GM19324 (cell line): ENCODE measurements at regions not wholly inside any gene's neighbourhood (a gene's known extent, or its start where the extent isn't known, plus 50 kb on each side); places are given as distances from the start of the nearest gene placed in this dataset.

Source experiments
- ATAC-seq: cut with Tn5 transposase; IDR thresholded peaks from one replicate; pipeline ENCODE4 v1.9.1; 2021; ENCODE audit warnings: mild to moderate bottlenecking, moderate library complexity; ENCODE audit not compliant: unreplicated experiment, low FRiP score

DNA sequence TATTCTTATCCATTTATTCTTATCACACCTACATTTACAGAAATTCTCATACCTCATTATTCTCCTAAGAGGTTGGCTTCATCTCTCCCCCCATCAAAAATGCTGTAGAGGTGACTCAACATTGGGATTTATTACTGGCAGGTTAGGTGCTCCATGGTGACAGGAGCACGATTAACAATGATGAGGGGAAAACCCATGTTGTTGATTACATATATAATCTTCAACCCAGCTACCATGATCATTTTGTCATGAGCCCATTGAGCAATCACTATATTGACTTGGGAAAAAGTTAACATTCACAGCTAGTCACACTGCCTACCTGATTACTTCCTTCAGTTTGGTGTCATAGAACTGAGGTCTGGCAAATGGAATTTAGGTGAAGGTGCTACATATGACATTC lies 712.1 kb upstream of the CHRM3 start:
- no peak for ATAC-seq

DNA sequence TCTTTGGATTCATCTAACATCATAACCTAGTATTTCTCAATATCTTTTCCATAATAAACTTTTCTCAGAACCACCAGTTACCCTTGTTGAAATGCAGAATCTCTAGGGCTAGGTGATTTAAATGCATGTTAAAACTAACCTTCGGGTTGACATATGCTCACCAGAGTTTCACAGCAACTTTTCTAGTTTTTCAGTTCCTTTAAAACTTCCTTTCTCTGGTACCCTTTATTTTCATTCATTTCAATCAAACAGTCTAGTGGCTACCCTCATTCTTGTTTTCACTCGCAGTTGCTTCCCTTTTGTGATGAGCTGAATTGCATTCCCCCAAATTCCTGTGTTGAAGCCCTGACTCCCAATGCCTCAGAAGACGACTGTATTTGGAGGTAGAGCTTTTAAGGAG lies 712.8 kb upstream of the CHRM3 start:
- ATAC-seq: no peak

DNA sequence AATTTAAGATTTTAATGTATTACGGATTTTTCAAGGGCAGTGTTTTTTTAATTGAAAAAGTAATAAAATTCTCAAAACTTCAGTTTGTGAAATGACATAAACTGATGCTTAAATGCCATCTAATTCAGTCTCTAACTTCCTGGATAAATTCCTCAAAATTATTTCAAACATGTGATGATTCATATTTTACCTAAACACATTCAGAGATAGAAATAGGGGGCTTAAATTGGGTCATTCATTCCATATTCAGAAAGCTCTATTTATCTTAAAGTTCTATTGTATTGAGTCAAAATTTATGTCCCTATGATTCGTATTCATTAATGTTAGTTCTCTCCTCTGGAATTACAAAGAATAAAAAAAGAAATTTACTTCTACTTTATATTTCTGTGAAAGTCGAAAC lies 713.6 kb upstream of the CHRM3 start:
- ATAC-seq: no peak

DNA sequence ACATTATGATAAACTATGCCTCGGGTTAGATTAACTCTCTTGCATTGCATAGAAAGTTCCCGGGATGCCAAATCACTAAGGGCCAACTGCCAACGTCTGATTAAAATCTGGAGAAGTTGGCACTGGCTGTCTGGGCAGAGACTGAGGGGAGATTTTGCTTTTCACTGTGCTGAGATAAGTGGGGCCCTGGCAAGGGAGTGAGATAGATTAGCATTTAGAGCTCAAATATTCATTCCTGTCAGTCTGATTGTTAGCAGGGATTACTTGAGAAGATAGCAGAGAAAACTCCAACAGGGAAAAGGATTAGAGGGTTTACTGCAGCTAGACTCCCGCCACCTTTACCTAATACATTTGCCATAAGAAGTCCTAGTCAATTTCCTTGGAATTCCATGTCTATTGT lies 714.1 kb upstream of the CHRM3 start:
- ATAC-seq: no peak

DNA sequence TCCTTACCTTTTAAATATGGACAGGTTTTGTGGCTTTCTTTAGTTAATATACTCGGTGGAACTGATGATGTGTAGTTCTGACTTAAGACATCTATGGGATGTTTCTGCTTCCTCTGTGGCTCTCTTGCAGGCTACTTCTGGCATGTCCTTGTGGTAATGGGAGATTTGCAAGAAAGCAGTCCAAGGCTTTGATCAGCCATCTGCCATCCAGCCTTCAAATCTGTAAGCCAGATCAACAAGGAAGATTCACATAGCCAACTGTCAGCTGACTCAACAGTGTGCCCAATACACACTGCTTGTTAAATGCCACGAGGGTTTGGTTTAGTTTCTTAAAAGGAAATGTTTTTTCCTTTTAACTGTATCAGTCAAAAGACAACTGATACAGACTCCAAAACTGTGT lies 722.2 kb upstream of the CHRM3 start:
- no peak for ATAC-seq

DNA sequence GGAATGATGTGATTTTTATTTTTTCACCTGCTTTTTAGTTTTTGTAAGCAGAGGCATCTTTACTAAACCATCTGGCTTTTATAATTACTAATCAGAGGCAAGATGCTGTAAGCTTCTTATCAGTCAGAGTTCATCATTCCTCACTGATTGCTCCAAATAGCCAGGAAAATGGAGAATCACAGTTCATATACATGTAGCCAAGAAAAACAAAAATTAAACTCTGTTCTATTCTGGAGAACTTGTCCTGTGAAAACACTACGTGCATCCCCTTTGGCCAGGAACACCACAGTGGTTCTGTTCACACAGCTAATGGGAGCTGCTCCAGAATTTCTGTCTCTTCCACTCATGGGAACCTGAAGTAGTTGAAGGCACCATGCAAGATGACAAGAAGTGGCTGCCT lies 725.5 kb upstream of the CHRM3 start:
- ATAC-seq: no peak

DNA sequence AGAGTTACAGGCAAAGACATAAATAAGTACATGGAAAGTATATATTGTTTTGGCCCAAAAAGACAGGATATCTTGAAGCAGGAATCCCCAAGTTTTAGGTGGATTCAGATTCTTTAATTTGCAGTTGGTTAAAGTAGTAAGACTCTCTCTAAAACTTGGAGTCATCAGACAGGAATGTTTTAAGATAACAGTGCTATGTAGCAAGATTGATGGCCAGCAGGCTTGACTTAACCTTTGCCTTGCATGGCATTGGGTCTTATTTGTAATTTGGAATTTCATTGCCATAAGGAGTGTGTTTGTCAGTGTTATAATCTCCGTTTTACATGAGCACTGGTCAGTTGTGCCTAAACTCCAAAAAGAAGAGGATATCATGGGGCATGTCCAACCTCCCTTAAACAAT lies 727.6 kb upstream of the CHRM3 start:
- no peak for ATAC-seq

DNA sequence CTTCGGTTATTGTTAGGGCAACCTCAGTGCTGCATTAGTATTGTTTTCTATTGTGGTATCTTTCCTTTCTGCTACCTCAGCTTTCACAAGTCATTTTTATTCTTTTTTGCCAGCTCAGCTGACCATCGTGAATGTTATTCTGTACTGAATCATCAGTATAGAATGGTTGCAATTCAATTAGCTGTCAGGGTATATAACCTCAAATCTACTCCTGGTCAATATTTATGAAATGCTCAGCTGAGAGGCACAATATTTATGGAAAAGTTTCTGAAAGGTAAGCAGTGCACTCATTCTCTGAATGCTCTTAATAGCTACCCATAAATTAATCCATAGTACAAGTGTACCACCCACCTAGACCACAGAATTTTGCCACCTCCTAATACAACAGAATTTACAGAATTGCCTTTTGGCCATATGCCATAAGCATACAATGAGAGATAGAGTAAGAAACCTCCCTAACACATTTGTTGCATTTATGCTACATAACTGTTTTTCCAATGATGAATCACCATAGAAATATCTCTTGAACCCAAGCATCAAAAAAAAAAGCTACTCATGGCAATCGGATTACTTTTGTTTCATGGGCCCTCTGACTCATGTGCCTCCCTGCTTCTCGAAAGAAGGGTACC lies 732.6 kb upstream of the CHRM3 start:
- no peak for ATAC-seq

DNA sequence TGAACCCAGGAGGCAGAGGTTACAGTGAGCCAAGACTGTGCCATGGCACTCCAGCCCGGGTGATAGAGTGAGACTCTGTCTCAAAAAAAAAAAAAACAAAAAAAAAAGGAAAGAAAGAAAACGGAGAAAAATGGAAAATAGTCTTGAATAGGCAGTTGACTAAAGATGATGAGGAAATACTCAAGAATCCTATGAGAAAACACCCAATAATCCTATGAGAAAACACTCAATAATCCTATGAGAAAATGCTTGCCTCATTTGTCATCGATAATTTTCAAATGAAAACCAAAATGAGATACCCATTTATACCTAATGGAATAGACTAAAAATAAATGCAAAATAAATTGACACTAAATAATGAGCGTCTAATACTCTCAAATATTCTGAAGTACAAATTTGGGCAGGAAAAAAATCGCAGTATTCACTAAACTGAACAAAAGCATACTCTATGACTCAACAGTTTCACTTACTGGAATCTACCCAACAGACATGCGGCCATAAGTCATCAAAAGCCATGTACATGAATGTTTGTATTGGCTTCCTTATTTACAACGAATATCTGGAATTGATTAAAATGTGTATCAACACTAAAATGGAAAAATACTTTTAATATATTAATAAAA lies 733.9 kb upstream of the CHRM3 start:
- ATAC-seq: no peak

DNA sequence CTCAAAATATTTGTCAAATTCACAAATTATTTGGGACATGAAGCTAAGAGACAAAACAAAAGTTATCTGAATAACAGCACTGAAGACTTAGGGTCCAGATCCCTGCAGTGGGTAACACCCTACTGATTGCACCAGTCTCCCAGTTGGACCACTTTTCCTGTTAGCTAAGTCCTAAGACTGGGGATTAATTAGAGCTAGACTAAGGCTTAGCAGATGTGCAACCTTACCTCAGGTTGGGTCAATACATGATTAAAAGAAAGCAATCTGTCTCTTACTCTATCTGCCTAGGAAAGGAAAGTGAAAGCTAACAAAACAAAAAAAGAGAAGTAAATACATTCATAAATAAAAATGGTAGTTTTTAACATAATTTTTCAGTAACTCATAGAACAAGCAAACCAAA lies 737.2 kb upstream of the CHRM3 start:
- ATAC-seq: no peak

DNA sequence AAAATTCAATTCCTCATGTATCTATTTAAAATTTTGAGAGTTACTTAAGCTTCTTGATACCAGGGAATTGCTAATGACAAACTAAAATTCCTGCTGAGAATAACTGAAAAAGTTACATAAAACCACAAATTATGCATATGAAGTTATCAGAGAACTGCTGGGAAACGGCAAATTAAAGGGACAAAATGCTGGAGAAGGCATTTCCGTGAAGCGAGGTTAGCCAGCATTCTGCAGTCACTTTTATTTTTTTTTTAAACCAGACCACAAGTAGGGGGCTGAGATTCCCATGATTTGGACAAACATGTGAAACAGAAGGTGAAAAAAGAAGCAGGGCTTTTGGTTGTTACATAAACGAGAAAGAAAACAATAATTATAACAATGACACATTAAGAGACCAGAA lies 737.6 kb upstream of the CHRM3 start:
- ATAC-seq: no peak

DNA sequence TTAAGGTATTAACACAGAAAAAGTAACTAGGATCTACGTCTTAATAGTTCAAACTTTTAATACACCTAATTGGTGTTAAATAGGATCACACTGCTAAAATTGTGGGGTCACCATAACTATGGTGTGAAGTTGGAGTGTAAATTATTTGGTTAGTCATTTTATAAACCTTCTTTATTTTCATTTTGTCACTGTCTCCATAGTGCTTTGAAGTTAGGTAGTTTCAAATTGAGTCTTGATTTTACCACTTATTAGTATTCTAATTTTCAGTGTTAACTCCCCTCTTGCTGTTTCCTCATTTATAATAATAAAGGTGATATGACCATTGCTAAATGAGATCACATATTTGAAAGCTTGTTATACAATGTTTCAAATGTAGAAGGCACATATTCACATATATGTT lies 738.1 kb upstream of the CHRM3 start:
- ATAC-seq: no peak

DNA sequence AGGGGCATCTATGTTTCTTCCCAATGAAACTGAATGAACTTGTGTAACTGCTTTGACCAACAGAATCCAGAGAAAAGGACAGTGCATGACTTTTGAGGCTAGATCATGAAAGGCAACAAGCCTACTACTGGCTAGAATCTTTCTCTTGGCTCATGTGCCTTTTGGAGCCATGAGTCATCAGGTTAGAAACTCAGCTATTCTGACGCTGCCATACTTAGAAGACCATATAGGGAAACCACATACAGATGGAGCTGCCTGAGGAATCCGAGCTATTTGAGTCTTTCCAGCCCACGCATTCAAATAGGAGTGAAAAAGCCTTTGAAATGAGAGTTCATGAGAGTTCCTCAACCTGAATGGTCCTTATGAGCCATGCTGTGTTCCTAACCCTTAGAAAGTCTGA lies 738.5 kb upstream of the CHRM3 start:
- ATAC-seq: no peak

DNA sequence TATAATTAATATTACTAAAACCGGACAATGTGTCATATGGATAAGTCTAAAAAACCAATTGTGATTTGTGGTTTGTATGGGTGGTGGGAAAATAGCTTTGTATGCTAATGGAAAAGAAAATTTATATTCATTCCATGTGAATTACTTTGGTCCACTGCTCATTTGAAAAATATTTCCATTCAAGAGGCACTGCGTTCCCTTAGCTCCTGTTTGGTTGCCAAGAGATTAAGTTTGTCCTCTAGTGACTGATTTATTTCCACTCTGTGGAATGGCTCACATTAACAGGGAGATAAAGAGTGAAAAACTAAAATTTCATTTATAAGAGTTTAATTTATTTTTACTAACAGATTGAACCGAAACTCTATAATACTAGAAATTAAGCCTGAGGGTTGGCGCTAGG lies 744.1 kb upstream of the CHRM3 start:
- no peak for ATAC-seq

DNA sequence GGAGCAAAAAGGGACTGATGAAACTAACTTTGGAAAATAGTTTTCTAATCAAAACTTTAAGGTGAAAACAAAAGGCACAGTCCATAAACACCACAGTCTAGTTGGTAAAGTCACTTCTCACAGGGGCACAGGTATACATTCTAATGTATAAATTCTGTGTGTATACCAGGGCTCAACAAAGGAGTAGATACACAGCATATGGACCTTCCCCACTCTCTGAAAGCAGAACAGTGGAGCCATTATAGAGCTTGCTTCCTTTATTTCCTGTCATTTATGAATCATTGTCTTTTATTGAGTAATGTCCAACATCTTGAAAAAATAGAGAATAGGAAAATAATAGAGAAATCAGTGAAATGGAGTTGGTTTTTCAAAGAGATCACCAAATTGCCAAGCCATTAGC lies 746.5 kb upstream of the CHRM3 start:
- ATAC-seq: no peak

DNA sequence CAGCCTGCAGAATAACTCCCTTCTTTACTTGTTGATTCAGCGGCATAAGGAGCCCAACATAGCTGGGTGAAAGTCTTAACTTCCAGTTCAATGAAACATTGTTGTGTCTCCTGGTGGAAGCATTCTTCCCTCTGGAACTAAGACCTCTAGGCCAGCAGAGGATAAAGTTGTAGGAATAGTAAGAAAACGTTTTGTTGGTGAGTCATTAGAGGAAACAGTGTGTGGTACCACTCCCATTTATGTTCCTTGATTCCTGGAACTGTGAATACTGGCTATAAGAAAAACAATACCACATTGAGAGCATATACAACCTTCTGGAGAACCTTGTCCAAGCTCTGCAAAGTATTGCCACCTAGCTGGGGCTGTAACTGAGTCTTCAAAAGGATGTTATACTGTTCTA lies 737.4 kb upstream of the ZP4 start:
- no peak for ATAC-seq

DNA sequence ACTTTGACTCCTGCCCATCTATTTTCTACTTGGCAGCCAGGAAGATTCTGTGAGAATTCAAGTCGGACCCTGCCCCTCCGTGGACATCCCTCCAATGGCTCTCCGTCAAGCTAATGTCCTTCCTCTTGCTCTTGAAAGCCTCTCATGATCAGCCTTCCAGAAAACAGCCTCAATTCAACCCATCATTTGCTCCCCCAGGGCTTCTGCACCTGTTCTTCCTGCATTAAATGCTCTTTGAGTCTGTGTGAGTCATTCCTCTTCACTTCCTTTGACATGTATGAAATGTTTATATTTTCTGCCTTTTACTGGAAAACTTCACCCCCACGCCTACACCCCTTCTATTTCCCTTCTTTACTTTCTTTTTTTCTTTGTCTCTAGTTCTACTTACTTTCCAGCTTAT lies 734.1 kb upstream of the ZP4 start:
- no peak for ATAC-seq

DNA sequence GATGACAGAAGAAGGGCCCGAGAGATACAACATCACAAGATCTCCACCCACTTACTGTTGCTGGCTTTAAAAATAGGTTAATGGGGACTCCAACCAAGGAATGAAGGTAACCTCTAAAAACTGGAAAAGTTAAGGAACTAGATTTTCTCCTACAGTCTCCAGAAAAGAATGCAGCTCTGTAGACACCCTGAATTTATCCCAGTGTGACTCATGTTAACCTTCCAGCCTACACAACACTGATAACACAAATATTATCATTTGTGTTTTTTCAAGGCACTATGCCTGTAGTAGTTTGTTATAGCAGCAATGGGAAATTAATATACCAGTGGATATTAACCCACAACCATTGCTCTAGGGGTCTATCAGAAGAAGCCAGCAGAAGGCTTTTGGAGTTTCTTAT lies 730.7 kb upstream of the ZP4 start:
- no peak for ATAC-seq

DNA sequence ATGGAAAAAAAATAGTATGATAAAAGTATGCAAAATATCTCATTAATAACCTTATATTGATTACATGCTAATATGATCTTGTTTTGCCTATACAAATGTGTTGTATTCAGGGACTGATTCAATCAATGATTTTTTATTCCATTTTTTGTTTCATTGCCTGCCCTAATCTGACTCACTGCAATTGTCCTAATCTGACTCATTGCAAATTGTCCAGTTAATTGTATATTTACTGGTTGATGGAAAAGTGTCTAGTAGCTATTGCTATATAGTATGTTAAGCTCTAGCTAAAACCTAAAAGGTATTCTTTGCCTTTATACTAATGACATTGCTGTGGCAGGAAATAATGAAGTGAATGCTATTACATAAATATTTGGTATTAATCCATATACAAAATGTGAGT lies 728.9 kb upstream of the ZP4 start:
- ATAC-seq: no peak

DNA sequence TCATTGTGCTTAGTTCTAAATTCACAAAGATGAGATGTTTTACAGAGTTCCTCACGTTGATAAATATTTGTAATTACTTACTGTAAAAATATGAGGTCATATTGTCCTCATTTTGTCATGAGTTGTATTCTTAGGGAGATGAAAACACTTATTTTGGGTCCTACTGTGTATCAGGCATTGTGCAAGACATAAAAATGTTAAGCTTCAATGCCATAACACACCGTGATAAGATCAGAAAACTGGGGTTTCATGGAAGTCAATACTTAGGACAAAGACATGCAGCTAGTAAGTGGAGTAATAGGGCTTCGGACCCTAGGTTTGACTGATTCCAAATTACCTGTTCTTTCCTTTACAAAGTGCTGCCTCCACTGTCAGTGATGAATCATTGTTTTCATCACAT lies 720.7 kb upstream of the ZP4 start:
- ATAC-seq: no peak

DNA sequence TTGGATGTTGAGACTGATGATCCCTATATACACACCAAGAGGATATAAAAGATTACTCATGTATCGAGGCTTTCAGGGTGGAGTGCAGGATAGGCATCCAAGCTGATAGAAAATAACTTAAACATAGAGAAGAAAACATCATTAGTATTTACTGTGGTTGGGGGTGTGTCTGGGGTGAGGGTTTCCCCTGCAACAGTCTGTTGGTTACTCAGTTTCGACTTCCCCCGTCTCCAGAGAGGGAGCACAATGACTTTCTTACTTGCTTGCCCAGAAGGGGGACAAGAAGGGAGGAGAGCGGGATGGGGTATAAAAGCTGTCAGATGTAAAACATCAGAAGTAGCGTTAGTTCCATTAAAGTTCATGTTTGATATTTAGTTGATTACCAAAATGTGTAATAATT lies 717.4 kb upstream of the ZP4 start:
- no peak for ATAC-seq

DNA sequence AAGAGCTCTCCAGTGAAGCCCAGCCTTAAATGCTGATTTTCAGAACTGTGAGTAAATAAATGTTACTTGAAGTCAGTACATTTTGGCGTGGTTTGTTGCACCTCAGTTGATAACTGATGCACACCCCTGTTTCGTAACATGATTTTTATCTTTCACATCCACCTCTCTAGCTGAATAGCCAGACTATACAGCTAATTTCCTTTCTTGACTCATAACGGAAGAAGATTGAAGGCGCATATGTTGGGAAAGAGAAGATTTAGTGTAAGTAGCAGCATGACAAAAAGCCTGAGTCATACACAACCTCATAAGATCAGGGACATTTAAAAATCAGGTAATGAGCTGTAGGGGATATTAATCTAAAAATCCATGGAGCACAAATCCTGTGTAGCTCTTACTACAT lies 716.2 kb upstream of the ZP4 start:
- ATAC-seq: no peak

DNA sequence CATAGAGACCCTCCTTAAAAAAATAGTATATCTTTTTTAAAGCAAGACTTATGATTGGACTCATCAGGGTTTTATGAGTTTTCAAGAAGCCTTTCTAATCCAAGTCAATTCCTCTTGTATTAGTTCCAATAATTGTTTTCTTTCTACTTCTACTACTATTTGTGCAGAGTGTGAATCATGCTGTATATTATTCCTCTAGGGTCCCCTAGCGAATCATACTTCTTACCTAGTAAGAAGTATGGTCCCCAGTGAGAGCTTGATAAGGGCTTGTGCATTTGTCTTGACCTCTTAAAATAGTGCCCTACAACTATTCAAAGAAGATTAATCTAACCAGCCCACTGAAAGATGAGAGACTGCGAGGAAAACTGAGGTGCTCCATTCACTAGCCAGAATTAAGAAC lies 715.7 kb upstream of the ZP4 start:
- no peak for ATAC-seq
